H1 (cell line): ENCODE measurements at regions not wholly inside any gene's neighbourhood (a gene's known extent, or its start where the extent isn't known, plus 50 kb on each side); places are given as distances from the start of the nearest gene placed in this dataset.

Source experiments
- CTCF ChIA-PET: fragments of 300-600 bp; sonication (Branson Sonifier 250); formaldehyde crosslinking; loops from one replicate; lab custom pipeline; 2021; ENCODE audit not compliant: partially characterized antibody; lab: Charles Lee
- POLR2A ChIA-PET: fragments of 300-600 bp; sonication (Branson Sonifier 250); formaldehyde crosslinking; loops from one replicate; lab custom pipeline; 2021; ENCODE audit warnings: inconsistent platforms; ENCODE audit not compliant: partially characterized antibody; lab: Charles Lee
- DNase-seq, 2 experiments: peaks; one replicate each; pipeline versions ENCODE4 v3.0.0 to v3.0.0-alpha.2; 2010 to 2022; ENCODE audit warnings: low spot score in 2 of 2, low read depth in 1 of 2, mixed read lengths in 1 of 2
- FAIRE-seq: peaks from 2 replicates; lab custom pipeline; 2011; peaks lifted over from hg19 to GRCh38; lab: Jason Lieb, UNC
- H2AFZ ChIP-seq: 2 replicates; pipeline ENCODE4 v1.8.1; 2012; ENCODE audit warnings: low read length, inconsistent platforms
- H2AK5ac ChIP-seq: 2 replicates; pipeline ENCODE4 v1.6.1; 2013; ENCODE audit warnings: low read depth, low read length
- H2BK120ac ChIP-seq: replicated peaks from 2 replicates; pipeline ENCODE3; 2013; ENCODE audit warnings: low read depth, low read length, inconsistent platforms
- H2BK12ac ChIP-seq: 2 replicates; pipeline ENCODE4 v1.6.1; 2013; ENCODE audit warnings: low read depth, low read length
- H2BK15ac ChIP-seq: 2 replicates; pipeline ENCODE4 v1.6.1; 2013; ENCODE audit warnings: low read length
- H2BK20ac ChIP-seq: 2 replicates; pipeline ENCODE4 v1.6.1; 2013; ENCODE audit warnings: low read length
- H2BK5ac ChIP-seq: 2 replicates; pipeline ENCODE4 v1.6.1; 2013; ENCODE audit warnings: low read depth, low read length
- H3K14ac ChIP-seq: 2 replicates; pipeline ENCODE4 v1.6.1; 2013; ENCODE audit warnings: inconsistent platforms; ENCODE audit not compliant: insufficient read length
- H3K18ac ChIP-seq: 2 replicates; pipeline ENCODE4 v1.6.1; 2013; ENCODE audit warnings: low read length; ENCODE audit errors: extremely low read depth
- H3K23ac ChIP-seq: 2 replicates; pipeline ENCODE4 v1.6.1; 2013; ENCODE audit warnings: inconsistent platforms; ENCODE audit not compliant: insufficient read length
- H3K23me2 ChIP-seq: 2 replicates; pipeline ENCODE4 v1.6.1; 2013; ENCODE audit warnings: low read depth, low read length
- H3K27ac ChIP-seq: 2 replicates; pipeline ENCODE4 v1.6.1; 2011; ENCODE audit warnings: low read depth, low read length, inconsistent platforms
- H3K27me3 ChIP-seq, 4 experiments: replicated peaks in 1 of 4; 1 replicate in 1 of 4; 2 replicates in 3 of 4; pipeline versions ENCODE4 v1.6.1 to v1.8.1; 2011 to 2013; ENCODE audit warnings: low read length in 3 of 4, mild to moderate bottlenecking in 3 of 4, inconsistent platforms in 2 of 4, mixed read lengths in 2 of 4, moderate library complexity in 1 of 4; ENCODE audit not compliant: control insufficient read depth in 3 of 4, insufficient read depth in 3 of 4; ENCODE audit errors: extremely low read depth in 1 of 4
- H3K36me3 ChIP-seq, 4 experiments: 2 replicates each; pipeline versions ENCODE4 v1.6.1 to v1.8.1; 2011 to 2013; ENCODE audit warnings: mild to moderate bottlenecking in 4 of 4, low read length in 3 of 4, moderate library complexity in 2 of 4, control low read depth in 1 of 4, inconsistent platforms in 1 of 4; ENCODE audit not compliant: insufficient read depth in 4 of 4, control insufficient read depth in 2 of 4
- H3K4ac ChIP-seq: replicated peaks from 2 replicates; pipeline ENCODE3; 2013; ENCODE audit warnings: low read length, low read depth, mixed read lengths, inconsistent platforms; ENCODE audit not compliant: insufficient read length
- H3K4me1 ChIP-seq, 4 experiments: replicated peaks in 1 of 4; 1 replicate in 1 of 4; 2 replicates in 3 of 4; pipeline versions ENCODE4 v1.6.1 to v1.8.1; 2011 to 2013; ENCODE audit warnings: low read length in 3 of 4, inconsistent platforms in 2 of 4, mixed read lengths in 1 of 4; ENCODE audit not compliant: insufficient read depth in 4 of 4, control insufficient read depth in 3 of 4
- H3K4me2 ChIP-seq, 2 experiments: 2 replicates each; pipeline versions ENCODE4 v1.6.1 to v1.8.1; 2011 to 2013; ENCODE audit warnings: low read depth in 2 of 2, low read length in 2 of 2, control low read depth in 1 of 2, inconsistent platforms in 1 of 2, mild to moderate bottlenecking in 1 of 2; ENCODE audit not compliant: insufficient read depth in 1 of 2
- H3K4me3 ChIP-seq, 4 experiments: fragments of 200-600, 300-600 bp in 1 of 4; sonication (generic), shearing (Covaris generic), sonication (Bioruptor Twin) in 1 of 4; 2 replicates each; pipeline versions ENCODE4 v1.5.1 to v1.8.1; 2011 to 2016; ENCODE audit warnings: low read length in 4 of 4, low read depth in 3 of 4, control low read depth in 2 of 4, inconsistent platforms in 2 of 4, mild to moderate bottlenecking in 2 of 4, mixed read lengths in 1 of 4, moderate library complexity in 1 of 4; ENCODE audit not compliant: insufficient read depth in 2 of 4; ENCODE audit errors: extremely low read depth in 1 of 4
- H3K56ac ChIP-seq: replicated peaks from 2 replicates; pipeline ENCODE3; 2013; ENCODE audit warnings: low read depth, mild to moderate bottlenecking, mixed read lengths, low read length, inconsistent platforms; ENCODE audit not compliant: insufficient read length
- H3K79me1 ChIP-seq: 2 replicates; pipeline ENCODE4 v1.6.1; 2013; ENCODE audit warnings: low read depth, low read length, control low read depth
- H3K79me2 ChIP-seq, 2 experiments: 2 replicates each; pipeline versions ENCODE4 v1.6.1 to v1.8.1; 2012 to 2013; ENCODE audit warnings: low read length in 2 of 2, mild to moderate bottlenecking in 2 of 2, inconsistent platforms in 1 of 2; ENCODE audit not compliant: insufficient read depth in 2 of 2, control insufficient read depth in 1 of 2
- H3K9ac ChIP-seq, 4 experiments: replicated peaks in 1 of 4; 1 replicate in 1 of 4; 2 replicates in 3 of 4; pipeline versions ENCODE4 v1.6.1 to v1.8.1; 2011 to 2013; ENCODE audit warnings: low read depth in 3 of 4, low read length in 3 of 4, control low read depth in 2 of 4, mild to moderate bottlenecking in 2 of 4, moderate library complexity in 2 of 4, inconsistent platforms in 1 of 4; ENCODE audit errors: extremely low read depth in 1 of 4
- H3K9me3 ChIP-seq, 2 experiments: 2 replicates each; pipeline versions ENCODE4 v1.6.1 to v1.8.1; 2012 to 2013; ENCODE audit warnings: mild to moderate bottlenecking in 2 of 2, moderate library complexity in 2 of 2, control low read depth in 1 of 2, inconsistent platforms in 1 of 2, low read depth in 1 of 2, low read length in 1 of 2, mixed read lengths in 1 of 2; ENCODE audit not compliant: insufficient read depth in 2 of 2
- H4K20me1 ChIP-seq, 2 experiments: replicated peaks in 1 of 2; 2 replicates each; pipeline versions ENCODE3 to v1.8.1; 2011 to 2013; ENCODE audit warnings: inconsistent platforms in 2 of 2, low read length in 2 of 2, mild to moderate bottlenecking in 1 of 2; ENCODE audit not compliant: insufficient read depth in 2 of 2, control insufficient read depth in 1 of 2
- H4K5ac ChIP-seq: 2 replicates; pipeline ENCODE4 v1.6.1; 2013; ENCODE audit warnings: low read length, low read depth, mixed read lengths, inconsistent platforms; ENCODE audit not compliant: insufficient read length
- H4K8ac ChIP-seq: 2 replicates; pipeline ENCODE4 v1.8.0; 2013; ENCODE audit warnings: mild to moderate bottlenecking, moderate library complexity, low read length, inconsistent platforms; ENCODE audit not compliant: insufficient read depth; ENCODE audit errors: extremely low read depth
- H4K91ac ChIP-seq: replicated peaks from 2 replicates; pipeline ENCODE3; 2013; ENCODE audit warnings: low read length, mixed read lengths, inconsistent platforms; ENCODE audit not compliant: insufficient read length
- GABPA ChIP-seq: IDR thresholded peaks from 2 replicates; pipeline ENCODE4 v1.6.1; 2011; ENCODE audit warnings: mild to moderate bottlenecking, low read length, moderate library complexity, borderline replicate concordance; ENCODE audit not compliant: insufficient read depth
- POU5F1 ChIP-seq: IDR thresholded peaks from 2 replicates; pipeline ENCODE4 v1.6.1; 2011; ENCODE audit warnings: low read depth, mild to moderate bottlenecking, low read length, moderate library complexity
- SRF ChIP-seq: IDR thresholded peaks from 2 replicates; pipeline ENCODE4 v1.6.1; 2011; ENCODE audit warnings: mild to moderate bottlenecking, low read depth, low read length, moderate library complexity
- WGBS, 2 experiments: shearing (Covaris generic) in 1 of 2; methylation state at CpG; one replicate each; pipeline versions ENCODE4 v1.1.6 to v1.1.7; 2013 to 2015; ENCODE audit warnings: low lambda C conversion rate in 2 of 2, mixed read lengths in 2 of 2, inconsistent platforms in 1 of 2, low coverage in 1 of 2, missing lambda C conversion rate in 1 of 2; ENCODE audit not compliant: insufficient replicate concordance in 2 of 2, insufficient coverage in 1 of 2, insufficient read length in 1 of 2; ENCODE audit errors: extremely low coverage in 1 of 2, missing lambda C conversion rate in 1 of 2; 5-methylcytosine and 5-hydroxymethylcytosine counted together
- TF ChIP-seq, protein P1 (sequence below), 3 experiments: IDR thresholded peaks; 1 replicate in 2 of 3; 2 replicates in 1 of 3; pipeline versions ENCODE4 v1.5.1 to v1.6.1; 2011; ENCODE audit warnings: low read length in 3 of 3, mild to moderate bottlenecking in 3 of 3, inconsistent platforms in 2 of 3, low read depth in 1 of 3, moderate library complexity in 1 of 3; ENCODE audit not compliant: insufficient read depth in 1 of 3; ENCODE audit errors: control extremely low read depth in 1 of 3
- TF ChIP-seq, protein P2 (sequence below): IDR thresholded peaks from 2 replicates; pipeline ENCODE4 v1.6.1; 2011; ENCODE audit warnings: low read depth, mild to moderate bottlenecking, low read length; ENCODE audit not compliant: insufficient read depth

DNA sequence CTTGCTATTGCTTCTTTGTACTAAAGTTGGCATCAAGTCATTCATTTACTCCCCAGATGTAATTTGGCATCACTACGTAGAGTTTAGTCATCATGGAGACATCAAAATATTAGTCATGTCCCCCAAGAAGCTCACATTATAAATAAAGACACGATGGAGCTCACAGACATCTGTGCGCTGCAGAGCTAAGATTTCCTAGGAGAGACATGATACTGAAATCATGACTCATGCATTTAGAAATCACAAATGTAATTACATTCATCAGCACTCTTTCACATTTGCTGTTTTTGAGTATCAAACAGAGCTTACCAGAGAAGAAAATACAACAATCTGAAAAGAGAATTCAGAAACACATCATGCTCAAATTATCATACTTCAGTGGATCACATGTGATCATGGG, 169.8 kb downstream of the LRIG3 start:
- Histone ChIP-seq H2BK20ac (no peak overlapping the region), H3K18ac (no peak overlapping the region), H4K91ac (no peak overlapping the region), H4K5ac (no peak overlapping the region), H2BK120ac (no peak overlapping the region), H4K8ac (no peak overlapping the region), H3K23ac (no peak overlapping the region), H3K23me2 (no peaks in the 10 kb centered on the region), H2AFZ (no peak overlapping the region), H2BK15ac (no peak overlapping the region), H3K9me3 (0 out of 4 replicates have a peak, but pooled peaks cover 0 to 2% of the 10 kb centered on the region in 2 experiments), H3K9ac (no peak overlapping the region), H3K79me1 (no peaks in the 10 kb centered on the region), H3K79me2 (no peaks in the 10 kb centered on the region), H4K20me1 (no peaks in the 10 kb centered on the region), H3K56ac (no peak overlapping the region), H2BK5ac (no peak overlapping the region), H3K4me3 (no peak overlapping the region), H3K4me1 (peaks cover 0 to 4% (median 0%) of the 10 kb centered on the region in 4 experiments; a peak in 1 of 7 replicates), H2AK5ac (no peak overlapping the region), H3K27me3 (no peaks in the 10 kb centered on the region), H3K27ac (no peak overlapping the region), H3K36me3 (no peaks in the 10 kb centered on the region), H3K4me2 (no peak overlapping the region), H3K4ac (no peak overlapping the region), H2BK12ac (no peak overlapping the region), H3K14ac (no peak overlapping the region)
- WGBS, 2 experiments: 91% methylated on average over 3 of the region's 3 CpGs; no CpG with 5 or more reads in 1 of the 2 experiments
- CTCF ChIA-PET: no interaction called here
- TF ChIP-seq GABPA (no peak), POU5F1 (no peak), SRF (no peak)
- TF ChIP-seq, protein P1, sequence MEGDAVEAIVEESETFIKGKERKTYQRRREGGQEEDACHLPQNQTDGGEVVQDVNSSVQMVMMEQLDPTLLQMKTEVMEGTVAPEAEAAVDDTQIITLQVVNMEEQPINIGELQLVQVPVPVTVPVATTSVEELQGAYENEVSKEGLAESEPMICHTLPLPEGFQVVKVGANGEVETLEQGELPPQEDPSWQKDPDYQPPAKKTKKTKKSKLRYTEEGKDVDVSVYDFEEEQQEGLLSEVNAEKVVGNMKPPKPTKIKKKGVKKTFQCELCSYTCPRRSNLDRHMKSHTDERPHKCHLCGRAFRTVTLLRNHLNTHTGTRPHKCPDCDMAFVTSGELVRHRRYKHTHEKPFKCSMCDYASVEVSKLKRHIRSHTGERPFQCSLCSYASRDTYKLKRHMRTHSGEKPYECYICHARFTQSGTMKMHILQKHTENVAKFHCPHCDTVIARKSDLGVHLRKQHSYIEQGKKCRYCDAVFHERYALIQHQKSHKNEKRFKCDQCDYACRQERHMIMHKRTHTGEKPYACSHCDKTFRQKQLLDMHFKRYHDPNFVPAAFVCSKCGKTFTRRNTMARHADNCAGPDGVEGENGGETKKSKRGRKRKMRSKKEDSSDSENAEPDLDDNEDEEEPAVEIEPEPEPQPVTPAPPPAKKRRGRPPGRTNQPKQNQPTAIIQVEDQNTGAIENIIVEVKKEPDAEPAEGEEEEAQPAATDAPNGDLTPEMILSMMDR (IDR thresholded peaks at IDR 0.05; ENCODE audit: control extremely low read depth in 1 of 3, insufficient read depth in 1 of 3, low read depth in 1 of 3, low read length in 3 of 3): no peak
- TF ChIP-seq, protein P2, sequence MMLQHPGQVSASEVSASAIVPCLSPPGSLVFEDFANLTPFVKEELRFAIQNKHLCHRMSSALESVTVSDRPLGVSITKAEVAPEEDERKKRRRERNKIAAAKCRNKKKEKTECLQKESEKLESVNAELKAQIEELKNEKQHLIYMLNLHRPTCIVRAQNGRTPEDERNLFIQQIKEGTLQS: no peak
- POLR2A ChIA-PET: no interaction called here
- FAIRE-seq (no peak), DNase-seq (no peak)
